H1 (cell line): ENCODE measurements at regions not wholly inside any gene's neighbourhood (a gene's known extent, or its start where the extent isn't known, plus 50 kb on each side); places are given as distances from the start of the nearest gene placed in this dataset.

ENCODE experiments used
- CHD2 ChIP-seq: IDR thresholded peaks from 2 replicates; pipeline ENCODE4 v1.6.1; 2012; ENCODE audit warnings: low read length, improper control_type of control experiment
- CREB1 ChIP-seq: IDR thresholded peaks from 2 replicates; pipeline ENCODE4 v1.6.1; 2012; ENCODE audit warnings: inconsistent platforms
- EP300 ChIP-seq, 2 experiments: IDR thresholded peaks; 1 replicate in 1 of 2; 2 replicates in 1 of 2; pipeline ENCODE4 v1.6.1; 2011 to 2012; ENCODE audit warnings: low read depth in 2 of 2, low read length in 2 of 2, mild to moderate bottlenecking in 2 of 2, borderline replicate concordance in 1 of 2, inconsistent platforms in 1 of 2, moderate library complexity in 1 of 2
- EZH2 ChIP-seq: fragments of 200-600 bp; sonication (generic); IDR thresholded peaks from 2 replicates; pipeline ENCODE4 v1.7.1; 2012; ENCODE audit warnings: low read depth, mild to moderate bottlenecking, moderate library complexity, low read length, inconsistent platforms; ENCODE audit not compliant: severe bottlenecking
- GABPA ChIP-seq: IDR thresholded peaks from 2 replicates; pipeline ENCODE4 v1.6.1; 2011; ENCODE audit warnings: mild to moderate bottlenecking, low read length, moderate library complexity, borderline replicate concordance; ENCODE audit not compliant: insufficient read depth
- POLR2A ChIP-seq, 2 experiments: IDR thresholded peaks; 1 replicate in 1 of 2; 2 replicates in 1 of 2; pipeline ENCODE4 v1.6.1; 2011; ENCODE audit warnings: low read depth in 2 of 2, low read length in 2 of 2, mild to moderate bottlenecking in 2 of 2; ENCODE audit errors: control extremely low read depth in 1 of 2
- SIX5 ChIP-seq: IDR thresholded peaks from 2 replicates; pipeline ENCODE4 v1.6.1; 2011; ENCODE audit warnings: mild to moderate bottlenecking, low read depth, low read length
- SUZ12 ChIP-seq: fragments of 200-600 bp; sonication (generic); IDR thresholded peaks from 2 replicates; pipeline ENCODE4 v1.6.1; 2012; ENCODE audit warnings: mild to moderate bottlenecking, inconsistent platforms, low read length, moderate library complexity, mixed read lengths
- TAF1 ChIP-seq: IDR thresholded peaks from 2 replicates; pipeline ENCODE4 v1.6.1; 2011; ENCODE audit warnings: mild to moderate bottlenecking, low read depth, low read length
- USF2 ChIP-seq: IDR thresholded peaks from 2 replicates; pipeline ENCODE4 v1.6.1; 2011; ENCODE audit warnings: low read length, improper control_type of control experiment
- TF ChIP-seq, protein P1 (sequence below), 3 experiments: IDR thresholded peaks; 1 replicate in 2 of 3; 2 replicates in 1 of 3; pipeline versions ENCODE4 v1.5.1 to v1.6.1; 2011; ENCODE audit warnings: low read length in 3 of 3, mild to moderate bottlenecking in 3 of 3, inconsistent platforms in 2 of 3, low read depth in 1 of 3, moderate library complexity in 1 of 3; ENCODE audit not compliant: insufficient read depth in 1 of 3; ENCODE audit errors: control extremely low read depth in 1 of 3

- no peak for TF ChIP-seq CREB1
- TF ChIP-seq, protein P1, sequence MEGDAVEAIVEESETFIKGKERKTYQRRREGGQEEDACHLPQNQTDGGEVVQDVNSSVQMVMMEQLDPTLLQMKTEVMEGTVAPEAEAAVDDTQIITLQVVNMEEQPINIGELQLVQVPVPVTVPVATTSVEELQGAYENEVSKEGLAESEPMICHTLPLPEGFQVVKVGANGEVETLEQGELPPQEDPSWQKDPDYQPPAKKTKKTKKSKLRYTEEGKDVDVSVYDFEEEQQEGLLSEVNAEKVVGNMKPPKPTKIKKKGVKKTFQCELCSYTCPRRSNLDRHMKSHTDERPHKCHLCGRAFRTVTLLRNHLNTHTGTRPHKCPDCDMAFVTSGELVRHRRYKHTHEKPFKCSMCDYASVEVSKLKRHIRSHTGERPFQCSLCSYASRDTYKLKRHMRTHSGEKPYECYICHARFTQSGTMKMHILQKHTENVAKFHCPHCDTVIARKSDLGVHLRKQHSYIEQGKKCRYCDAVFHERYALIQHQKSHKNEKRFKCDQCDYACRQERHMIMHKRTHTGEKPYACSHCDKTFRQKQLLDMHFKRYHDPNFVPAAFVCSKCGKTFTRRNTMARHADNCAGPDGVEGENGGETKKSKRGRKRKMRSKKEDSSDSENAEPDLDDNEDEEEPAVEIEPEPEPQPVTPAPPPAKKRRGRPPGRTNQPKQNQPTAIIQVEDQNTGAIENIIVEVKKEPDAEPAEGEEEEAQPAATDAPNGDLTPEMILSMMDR (IDR thresholded peaks at IDR 0.05; ENCODE audit: control extremely low read depth in 1 of 3, insufficient read depth in 1 of 3, low read depth in 1 of 3, low read length in 3 of 3), result no peak
- TF ChIP-seq POLR2A (IDR thresholded peaks at IDR 0.05; ENCODE audit: control extremely low read depth in 1 of 2, low read depth in 2 of 2, low read length in 2 of 2), result no peak
- no peak for TF ChIP-seq EP300 (IDR thresholded peaks at IDR 0.05; ENCODE audit: borderline replicate concordance in 1 of 2, low read depth in 2 of 2, low read length in 2 of 2)
- TF ChIP-seq EZH2, result no peak
- no peak for TF ChIP-seq SUZ12
- no peak for TF ChIP-seq CHD2
- TF ChIP-seq TAF1, result no peak
- TF ChIP-seq GABPA, result no peak
- no peak for TF ChIP-seq SIX5
- TF ChIP-seq USF2, result no peak
Measured at GRCh38 chr1:219774386-219774785, 154.0 kb downstream of the SLC30A10 start.
